ENCODE measurements at regions not wholly inside any gene's neighbourhood (a gene's known extent, or its start where the extent isn't known, plus 50 kb on each side); places are given as distances from the start of the nearest gene placed in this dataset.
"Not testable (repeated sequence)": the region's sequence is repeated elsewhere in the genome, so short reads cannot be mapped to it uniquely, and the experiment has no call there.

GRCh38 chr5:12885018-12885417 lies 980.8 kb upstream of the CTNND2 start:
- Mint-ChIP-seq H3K27me3 (ENCODE audit: low read depth) (no peaks in the 10 kb centered on the region), H3K9me3 (peaks cover 3% of the 10 kb centered on the region), H3K27ac (no peak overlapping the region), H3K4me1 (ENCODE audit: low read depth) (no peaks in the 10 kb centered on the region), H3K36me3 (ENCODE audit: low read depth) (no peaks in the 10 kb centered on the region), H3K4me3 (no peak overlapping the region)

- H3K36me3 Mint-ChIP-seq (ENCODE audit: low read depth): no peaks in the 10 kb centered on the region
- H3K27ac Mint-ChIP-seq: no peak overlapping the region
- no peaks in the 10 kb centered on the region for H3K4me1 Mint-ChIP-seq (ENCODE audit: low read depth)
- H3K4me3 Mint-ChIP-seq: no peak overlapping the region
- H3K27me3 Mint-ChIP-seq (ENCODE audit: low read depth): no peaks in the 10 kb centered on the region
- peaks cover 3% of the 10 kb centered on the region for H3K9me3 Mint-ChIP-seq
Measured at GRCh38 chr5:12883395-12883794, 979.1 kb upstream of the CTNND2 start.

GRCh38 chr5:12876541-12877298 lies 972.5 kb upstream of the CTNND2 start:
- Mint-ChIP-seq H3K9me3 (peaks cover 18% of the 10 kb centered on the region), H3K27me3 (ENCODE audit: low read depth) (no peaks in the 10 kb centered on the region), H3K4me1 (ENCODE audit: low read depth) (peaks cover 7% of the 10 kb centered on the region), H3K4me3 (no peak overlapping the region), H3K27ac (no peak overlapping the region), H3K36me3 (ENCODE audit: low read depth) (peaks cover 4% of the 10 kb centered on the region)

DNA sequence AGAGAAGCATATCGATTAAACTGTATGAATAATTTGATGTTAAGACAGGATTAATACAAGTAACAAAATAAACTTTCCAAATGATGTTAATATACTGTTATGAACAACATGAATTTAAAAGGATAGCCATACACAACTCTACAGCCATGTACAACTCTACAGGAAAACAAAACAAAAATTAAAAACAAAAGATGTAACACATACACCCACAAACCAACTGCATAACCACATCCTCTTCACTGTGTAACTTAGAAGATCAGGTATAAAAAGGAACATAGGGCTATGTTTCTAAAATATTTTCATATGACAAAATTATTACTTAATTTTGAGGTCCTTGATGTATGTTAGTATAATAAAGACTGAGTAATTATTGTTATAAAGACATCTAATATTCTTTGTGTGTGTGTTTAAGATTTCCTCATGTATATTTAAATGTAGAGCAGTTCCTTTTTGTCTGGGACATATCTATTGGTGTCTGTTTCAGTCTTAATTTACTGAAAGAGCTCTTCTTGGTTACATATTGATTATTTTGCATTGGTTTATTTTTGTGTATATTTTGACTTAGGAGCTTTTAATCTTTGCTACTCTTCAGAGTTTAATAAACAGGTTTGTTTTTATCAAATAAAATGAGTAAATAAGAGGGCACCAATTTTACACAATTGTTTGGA lies 966.8 kb upstream of the CTNND2 start:
- H3K9me3 Mint-ChIP-seq: peaks cover 29% of the 10 kb centered on the region

GRCh38 chr5:12865529-12865928 lies 961.3 kb upstream of the CTNND2 start:
- no peaks in the 10 kb centered on the region for H3K27me3 Mint-ChIP-seq (ENCODE audit: low read depth)
- H3K4me1 Mint-ChIP-seq (ENCODE audit: low read depth): no peaks in the 10 kb centered on the region
- no peak overlapping the region for H3K27ac Mint-ChIP-seq

More for the DNA sequence above, 966.8 kb upstream of the CTNND2 start:
- Mint-ChIP-seq H3K27ac (peak overlapping the region; percentile 31), H3K4me1 (ENCODE audit: low read depth) (peaks cover 5% of the 10 kb centered on the region), H3K27me3 (ENCODE audit: low read depth) (no peaks in the 10 kb centered on the region), H3K4me3 (no peak overlapping the region), H3K36me3 (ENCODE audit: low read depth) (peaks cover 4% of the 10 kb centered on the region)

DNA sequence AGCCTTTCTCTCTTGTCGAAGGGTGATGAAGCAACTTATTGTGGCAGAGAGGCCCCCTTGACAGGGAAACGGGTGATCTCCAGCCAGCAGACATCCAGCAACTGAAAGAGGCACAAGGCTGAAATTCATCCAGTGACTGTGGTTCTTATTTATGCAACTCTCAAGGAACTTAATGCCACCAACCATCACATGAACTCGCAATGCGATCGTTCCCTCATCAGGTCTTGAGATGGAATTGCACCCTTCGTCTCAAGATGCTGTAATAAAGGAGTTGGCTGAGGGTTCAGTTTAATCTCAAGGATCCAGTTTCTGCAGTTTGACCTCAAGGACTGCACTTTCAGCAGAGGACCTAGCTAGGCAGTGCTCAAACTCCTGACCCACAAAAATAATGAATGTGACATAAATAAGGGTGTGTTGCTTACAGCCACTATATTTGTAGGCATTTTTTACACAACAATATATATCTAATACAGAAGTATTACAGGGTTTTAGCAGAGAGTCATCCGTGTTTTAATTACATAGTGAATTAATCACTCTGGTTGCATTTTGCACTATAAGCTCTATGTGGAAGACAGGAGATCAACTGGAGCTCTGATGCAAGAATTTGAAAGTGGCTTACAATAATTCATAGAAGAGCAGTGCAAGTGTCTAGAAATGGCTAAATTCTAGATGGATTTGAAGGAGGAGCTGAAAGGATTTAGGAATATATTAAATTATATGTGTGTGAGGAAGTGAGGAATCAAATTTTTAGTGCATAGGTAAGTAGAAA lies 957.8 kb upstream of the CTNND2 start:
- Mint-ChIP-seq H3K27ac (no peak overlapping the region), H3K4me3 (no peak overlapping the region), H3K36me3 (ENCODE audit: low read depth) (no peaks in the 10 kb centered on the region), H3K9me3 (peaks cover 33% of the 10 kb centered on the region), H3K27me3 (ENCODE audit: low read depth) (no peaks in the 10 kb centered on the region), H3K4me1 (ENCODE audit: low read depth) (no peaks in the 10 kb centered on the region)

More at GRCh38 chr5:12865529-12865928, 961.3 kb upstream of the CTNND2 start:
- Mint-ChIP-seq H3K4me3 (no peak overlapping the region), H3K36me3 (ENCODE audit: low read depth) (no peaks in the 10 kb centered on the region), H3K9me3 (peaks cover 18% of the 10 kb centered on the region)

GRCh38 chr5:12856105-12856504 lies 951.9 kb upstream of the CTNND2 start:
- not testable (repeated sequence) for H3K27ac Mint-ChIP-seq; H3K4me1 Mint-ChIP-seq (ENCODE audit: low read depth); H3K36me3 Mint-ChIP-seq (ENCODE audit: low read depth); H3K4me3 Mint-ChIP-seq; H3K27me3 Mint-ChIP-seq (ENCODE audit: low read depth)
- H3K9me3 Mint-ChIP-seq: peaks cover 37% of the 10 kb centered on the region

DNA sequence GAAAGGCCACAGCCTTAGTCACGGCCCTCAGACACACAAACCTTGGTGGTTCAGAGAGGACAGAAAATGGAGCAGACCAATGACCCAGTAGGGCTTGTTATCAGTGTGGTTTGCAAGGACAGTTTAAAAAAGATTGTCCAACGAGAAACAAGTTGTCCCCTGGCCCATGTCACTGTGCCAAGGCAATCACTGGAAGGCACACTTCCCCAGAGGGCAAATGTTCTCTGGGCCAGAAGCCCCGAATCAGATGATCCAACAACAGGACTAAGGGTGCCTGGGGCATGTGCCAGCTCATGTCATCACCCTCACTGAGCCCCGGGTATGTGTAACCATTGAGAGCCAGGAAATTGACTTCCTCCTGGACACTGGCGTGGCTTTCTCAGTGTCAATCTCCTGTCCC lies 950.1 kb upstream of the CTNND2 start:
- no peak overlapping the region for H3K4me3 Mint-ChIP-seq
- peaks cover 33% of the 10 kb centered on the region for H3K9me3 Mint-ChIP-seq
- no peaks in the 10 kb centered on the region for H3K4me1 Mint-ChIP-seq (ENCODE audit: low read depth)
- no peaks in the 10 kb centered on the region for H3K36me3 Mint-ChIP-seq (ENCODE audit: low read depth)
- H3K27me3 Mint-ChIP-seq (ENCODE audit: low read depth): no peaks in the 10 kb centered on the region
- H3K27ac Mint-ChIP-seq: no peak overlapping the region

- no peaks in the 10 kb centered on the region for H3K36me3 Mint-ChIP-seq (ENCODE audit: low read depth)
- peaks cover 23% of the 10 kb centered on the region for H3K9me3 Mint-ChIP-seq
- H3K27ac Mint-ChIP-seq: no peak overlapping the region
- no peak overlapping the region for H3K4me3 Mint-ChIP-seq
- no peaks in the 10 kb centered on the region for H3K27me3 Mint-ChIP-seq (ENCODE audit: low read depth)
- H3K4me1 Mint-ChIP-seq (ENCODE audit: low read depth): no peaks in the 10 kb centered on the region
Measured at GRCh38 chr5:12851761-12852160, 947.5 kb upstream of the CTNND2 start.

DNA sequence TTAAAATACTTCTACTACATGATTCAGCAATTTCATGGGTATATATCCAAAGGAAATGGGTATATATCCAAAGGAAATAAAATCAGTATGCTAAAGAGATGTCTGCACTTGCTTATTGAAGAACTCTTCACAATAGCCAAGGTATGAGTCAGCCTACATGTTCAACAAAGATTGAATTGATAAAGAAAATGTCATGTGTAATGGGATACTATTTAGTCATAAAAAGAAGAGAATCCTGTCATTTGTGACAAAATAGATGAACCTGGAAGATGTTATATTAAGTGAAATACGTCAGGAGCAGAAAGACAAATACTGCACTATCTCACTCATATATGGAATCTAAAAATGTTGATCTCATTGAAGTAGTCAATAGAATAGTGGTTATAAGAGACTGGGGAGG lies 944.5 kb upstream of the CTNND2 start:
- Mint-ChIP-seq H3K4me3 (no peak overlapping the region), H3K36me3 (ENCODE audit: low read depth) (no peaks in the 10 kb centered on the region), H3K9me3 (peaks cover 17% of the 10 kb centered on the region), H3K27me3 (ENCODE audit: low read depth) (no peaks in the 10 kb centered on the region), H3K27ac (no peak overlapping the region), H3K4me1 (ENCODE audit: low read depth) (no peaks in the 10 kb centered on the region)

DNA sequence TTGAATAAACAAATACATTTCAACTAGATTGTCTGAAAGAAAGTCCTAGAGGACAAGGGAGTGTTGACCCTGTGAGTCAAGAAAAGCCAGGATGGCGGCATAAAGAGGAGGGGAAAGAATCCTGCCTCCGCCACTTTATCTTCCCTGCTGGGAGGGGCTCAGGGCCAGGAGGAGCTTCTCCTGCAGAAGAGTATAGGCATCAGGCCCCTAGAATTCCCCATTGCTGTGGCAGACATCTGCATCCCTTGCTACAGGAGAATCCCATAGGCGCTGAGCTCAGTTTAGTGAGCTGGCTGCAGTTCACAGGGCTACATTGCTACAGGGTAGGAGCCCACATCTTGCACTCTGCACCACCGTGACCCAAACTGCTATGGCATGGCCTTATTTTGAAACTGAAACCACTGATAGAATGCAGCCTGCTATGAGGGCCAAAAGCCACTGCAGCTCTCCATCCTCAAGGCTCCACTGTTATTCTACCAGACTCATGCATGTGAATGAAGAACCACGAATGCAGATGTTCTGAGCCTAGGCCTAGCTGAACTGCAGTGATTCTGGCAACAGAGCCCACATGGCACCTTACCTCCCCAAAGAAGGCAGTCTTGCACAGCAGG lies 941.4 kb upstream of the CTNND2 start:
- Mint-ChIP-seq H3K36me3 (ENCODE audit: low read depth) (no peaks in the 10 kb centered on the region), H3K4me3 (no peak overlapping the region), H3K9me3 (peaks cover 18% of the 10 kb centered on the region), H3K27ac (no peak overlapping the region), H3K4me1 (ENCODE audit: low read depth) (no peaks in the 10 kb centered on the region), H3K27me3 (ENCODE audit: low read depth) (no peaks in the 10 kb centered on the region)

- peaks cover 27% of the 10 kb centered on the region for H3K9me3 Mint-ChIP-seq
- no peak overlapping the region for H3K27ac Mint-ChIP-seq
- no peaks in the 10 kb centered on the region for H3K27me3 Mint-ChIP-seq (ENCODE audit: low read depth)
- no peak overlapping the region for H3K4me3 Mint-ChIP-seq
- no peaks in the 10 kb centered on the region for H3K36me3 Mint-ChIP-seq (ENCODE audit: low read depth)
- H3K4me1 Mint-ChIP-seq (ENCODE audit: low read depth): no peaks in the 10 kb centered on the region
Measured at GRCh38 chr5:12840972-12841371, 936.7 kb upstream of the CTNND2 start.

DNA sequence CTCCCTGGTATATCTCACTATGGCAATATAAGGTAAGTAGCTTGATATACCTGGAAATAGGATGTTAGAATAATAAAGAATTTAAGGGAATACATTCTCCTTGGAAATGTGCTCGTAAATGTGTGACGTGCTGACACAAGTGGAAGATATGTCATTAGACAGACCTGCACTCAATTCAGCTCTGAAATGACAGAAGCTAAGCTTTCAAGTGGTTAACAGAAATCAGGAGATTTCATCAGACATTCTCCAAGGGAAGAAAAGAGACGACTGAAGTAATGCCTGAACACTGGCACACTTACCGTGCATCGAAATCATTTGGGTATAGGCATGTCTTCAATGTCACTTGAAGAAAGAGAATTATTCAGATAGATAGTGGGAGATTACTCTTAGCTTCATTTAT lies 933.3 kb upstream of the CTNND2 start:
- no peak overlapping the region for H3K4me3 Mint-ChIP-seq
- peaks cover 29% of the 10 kb centered on the region for H3K9me3 Mint-ChIP-seq
- no peaks in the 10 kb centered on the region for H3K27me3 Mint-ChIP-seq (ENCODE audit: low read depth)
- no peaks in the 10 kb centered on the region for H3K4me1 Mint-ChIP-seq (ENCODE audit: low read depth)
- no peaks in the 10 kb centered on the region for H3K36me3 Mint-ChIP-seq (ENCODE audit: low read depth)
- no peak overlapping the region for H3K27ac Mint-ChIP-seq

DNA sequence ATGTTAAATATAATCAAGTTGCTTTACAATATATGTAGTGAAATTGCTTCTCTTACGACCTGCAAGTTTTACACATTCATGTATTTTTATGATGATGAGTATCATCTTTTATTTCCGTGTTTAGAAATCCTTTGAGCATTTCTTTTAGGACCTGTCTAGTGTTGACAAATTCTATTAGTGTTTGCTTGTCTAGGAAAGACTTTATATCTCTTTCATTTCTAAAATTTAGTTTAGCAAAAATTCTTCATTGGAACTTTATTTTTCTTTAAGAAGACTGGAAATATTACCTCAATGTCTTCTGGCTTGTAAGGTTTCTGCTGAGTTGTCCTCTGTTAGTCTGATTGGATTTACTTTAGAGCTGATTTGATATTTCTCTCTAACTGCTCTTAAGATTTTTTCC lies 920.9 kb upstream of the CTNND2 start:
- no peaks in the 10 kb centered on the region for H3K36me3 Mint-ChIP-seq (ENCODE audit: low read depth)
- no peak overlapping the region for H3K27ac Mint-ChIP-seq
- H3K4me3 Mint-ChIP-seq: no peak overlapping the region
- peaks cover 58% of the 10 kb centered on the region for H3K9me3 Mint-ChIP-seq
- H3K27me3 Mint-ChIP-seq (ENCODE audit: low read depth): no peaks in the 10 kb centered on the region
- H3K4me1 Mint-ChIP-seq (ENCODE audit: low read depth): no peaks in the 10 kb centered on the region
